ENCODE measurements at regions not wholly inside any gene's neighbourhood (a gene's known extent, or its start where the extent isn't known, plus 50 kb on each side); places are given as distances from the start of the nearest gene placed in this dataset.
"Not testable (repeated sequence)": the region's sequence is repeated elsewhere in the genome, so short reads cannot be mapped to it uniquely, and the experiment has no call there.

- DNase-seq: no peak
- Mint-ChIP-seq H3K4me3 (no peak overlapping the region), H3K27me3 (no peaks in the 10 kb centered on the region), H3K4me1 (ENCODE audit: low read depth in 2 of 2) (no peaks in the 10 kb centered on the region), H3K9me3 (peaks cover 8 to 10% of the 10 kb centered on the region in 2 donors), H3K36me3 (ENCODE audit: insufficient read depth) (no peaks in the 10 kb centered on the region), H3K27ac (no peak overlapping the region)
- no peak for ATAC-seq (replicated peaks)
These were observed 1008.5 kb upstream of the FANCL start for GRCh38 chr2:59249441-59250306.

GRCh38 chr2:59239146-59239545 lies 998.0 kb upstream of the FANCL start:
- Mint-ChIP-seq H3K36me3 (ENCODE audit: insufficient read depth) (no peaks in the 10 kb centered on the region), H3K9me3 (peaks cover 0 to 3% of the 10 kb centered on the region in 2 donors), H3K27me3 (no peaks in the 10 kb centered on the region), H3K4me3 (no peak overlapping the region), H3K4me1 (ENCODE audit: low read depth in 2 of 2) (no peaks in the 10 kb centered on the region), H3K27ac (no peak overlapping the region)
- ATAC-seq (replicated peaks) (no peak), DNase-seq (no peak)

DNA sequence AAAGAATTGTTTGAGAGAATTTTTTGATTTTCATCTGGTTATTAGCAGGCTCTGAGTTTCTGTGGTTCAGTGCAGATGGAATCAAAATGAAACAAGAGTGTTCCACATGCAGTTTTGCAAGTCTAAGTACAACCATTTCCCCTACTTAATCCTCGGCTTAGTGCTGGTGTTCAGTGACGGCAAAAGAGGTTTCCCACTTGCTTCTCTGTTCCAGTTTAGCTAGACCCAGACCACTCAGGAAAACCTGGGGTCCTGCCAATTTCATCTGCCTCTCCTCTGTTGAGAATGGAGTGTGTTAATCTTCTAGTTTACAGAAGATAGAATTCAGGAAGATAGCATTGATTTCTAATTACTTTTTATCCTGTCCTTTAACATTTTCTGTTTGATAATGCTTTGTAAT lies 996.2 kb upstream of the FANCL start:
- DNase-seq (no peak), ATAC-seq (replicated peaks) (no peak)
- H3K36me3 Mint-ChIP-seq (ENCODE audit: insufficient read depth): no peaks in the 10 kb centered on the region
- H3K27ac Mint-ChIP-seq: no peak overlapping the region
- H3K27me3 Mint-ChIP-seq: no peaks in the 10 kb centered on the region
- no peaks in the 10 kb centered on the region for H3K9me3 Mint-ChIP-seq
- no peak overlapping the region for H3K4me3 Mint-ChIP-seq
- no peaks in the 10 kb centered on the region for H3K4me1 Mint-ChIP-seq (ENCODE audit: low read depth in 2 of 2)

GRCh38 chr2:59236723-59237122 lies 995.6 kb upstream of the FANCL start:
- no peak for ATAC-seq (replicated peaks)
- no peak for DNase-seq
- Mint-ChIP-seq H3K27ac (no peak overlapping the region), H3K27me3 (no peaks in the 10 kb centered on the region), H3K36me3 (ENCODE audit: insufficient read depth) (no peaks in the 10 kb centered on the region), H3K4me1 (ENCODE audit: low read depth in 2 of 2) (no peaks in the 10 kb centered on the region), H3K9me3 (no peaks in the 10 kb centered on the region), H3K4me3 (no peak overlapping the region)

GRCh38 chr2:59233920-59234319 lies 992.8 kb upstream of the FANCL start:
- no peak for DNase-seq
- Mint-ChIP-seq H3K27me3 (no peaks in the 10 kb centered on the region), H3K27ac (no peak overlapping the region), H3K36me3 (ENCODE audit: insufficient read depth) (no peaks in the 10 kb centered on the region), H3K9me3 (peaks cover 0 to 5% of the 10 kb centered on the region in 2 donors), H3K4me3 (no peak overlapping the region), H3K4me1 (ENCODE audit: low read depth in 2 of 2) (no peaks in the 10 kb centered on the region)
- no peak for ATAC-seq (replicated peaks)

DNA sequence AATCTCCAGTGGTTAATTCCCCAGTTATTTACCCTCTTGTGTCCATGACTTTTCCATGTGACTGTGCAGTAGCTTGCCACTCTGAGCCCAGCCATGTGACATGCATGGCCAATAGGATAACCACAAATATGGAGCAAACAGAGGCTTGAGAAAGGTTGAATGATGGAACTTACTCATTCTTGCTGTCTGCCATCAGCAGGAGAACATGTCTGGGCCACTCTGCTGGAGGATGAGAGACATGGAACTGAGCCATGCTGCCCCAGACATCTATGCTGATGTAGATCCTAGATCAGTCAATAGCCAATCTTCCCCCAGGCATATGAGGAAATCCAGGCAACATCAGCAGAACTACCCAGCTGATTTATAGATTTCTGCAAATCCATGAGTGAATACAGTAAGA lies 992.3 kb upstream of the FANCL start:
- H3K27ac Mint-ChIP-seq: no peak overlapping the region
- no peaks in the 10 kb centered on the region for H3K4me1 Mint-ChIP-seq (ENCODE audit: low read depth in 2 of 2)
- H3K9me3 Mint-ChIP-seq: peaks cover 0 to 5% of the 10 kb centered on the region in 2 donors
- H3K27me3 Mint-ChIP-seq: no peaks in the 10 kb centered on the region
- no peaks in the 10 kb centered on the region for H3K36me3 Mint-ChIP-seq (ENCODE audit: insufficient read depth)
- H3K4me3 Mint-ChIP-seq: no peak overlapping the region
- no peak for ATAC-seq (replicated peaks)
- no peak for DNase-seq

DNA sequence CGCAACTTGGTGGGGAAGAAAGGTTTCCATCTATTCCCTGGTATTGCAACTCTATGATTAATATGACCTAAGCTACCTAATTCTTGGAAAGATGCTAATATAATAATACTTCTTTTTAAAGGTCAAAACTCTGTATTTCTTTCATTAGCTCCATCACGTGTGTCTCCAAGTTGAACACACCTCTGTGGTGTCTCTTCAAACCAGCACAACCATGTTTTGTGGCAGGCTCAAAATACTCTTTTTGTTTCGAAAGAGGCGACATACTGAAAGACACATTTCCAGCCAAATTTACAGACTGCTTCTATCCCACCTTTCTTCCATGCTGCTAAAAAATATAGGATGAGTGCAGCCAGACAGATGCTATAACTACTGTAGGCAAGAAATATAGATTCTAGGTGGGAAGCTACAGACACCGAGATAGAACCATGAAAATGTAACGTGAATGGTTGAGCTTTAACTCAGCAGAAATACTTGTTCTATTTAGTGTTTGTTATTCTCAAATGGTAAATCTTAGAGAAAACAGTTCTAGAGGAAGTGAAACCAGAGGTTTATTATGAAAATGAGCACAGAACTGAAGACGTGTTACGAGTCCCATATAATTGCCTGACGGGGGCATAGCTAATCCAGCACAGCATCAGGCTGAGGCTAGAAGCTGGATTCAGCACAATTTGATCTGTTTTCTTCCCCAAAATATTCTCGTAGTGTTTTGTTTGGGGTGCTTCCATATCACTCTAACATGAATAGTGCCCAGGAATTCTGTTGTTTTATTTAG lies 991.5 kb upstream of the FANCL start:
- no peak overlapping the region for H3K4me3 Mint-ChIP-seq
- H3K36me3 Mint-ChIP-seq (ENCODE audit: insufficient read depth): no peaks in the 10 kb centered on the region
- DNase-seq (no peak), ATAC-seq (replicated peaks) (no peak)
- peaks cover 0 to 5% of the 10 kb centered on the region in 2 donors for H3K9me3 Mint-ChIP-seq
- no peaks in the 10 kb centered on the region for H3K4me1 Mint-ChIP-seq (ENCODE audit: low read depth in 2 of 2)
- H3K27me3 Mint-ChIP-seq: no peaks in the 10 kb centered on the region
- H3K27ac Mint-ChIP-seq: no peak overlapping the region

DNA sequence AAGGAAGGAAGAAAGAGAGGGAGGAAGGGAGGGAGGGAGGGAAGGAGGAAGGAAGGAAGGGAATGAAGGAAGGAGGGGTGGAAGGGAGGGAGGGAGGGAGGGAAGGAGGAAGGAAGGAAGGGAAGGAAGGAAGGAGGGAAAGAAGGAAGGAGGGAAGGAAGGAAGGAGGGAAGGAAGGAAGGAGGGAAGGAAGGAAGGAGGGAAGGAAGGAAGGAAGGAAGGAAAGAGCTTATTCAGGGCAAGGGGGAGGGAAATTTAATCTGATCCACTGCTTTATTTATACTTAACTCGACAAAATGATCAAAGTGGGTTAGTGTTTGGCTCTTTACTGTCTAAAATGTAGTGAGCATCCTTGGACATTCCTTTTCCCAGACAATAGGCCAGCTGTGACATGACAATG lies 985.2 kb upstream of the FANCL start:
- not testable (repeated sequence) for ATAC-seq (replicated peaks)

GRCh38 chr2:59223742-59224141 lies 982.6 kb upstream of the FANCL start:
- no peaks in the 10 kb centered on the region for H3K4me1 Mint-ChIP-seq (ENCODE audit: low read depth in 2 of 2)
- H3K9me3 Mint-ChIP-seq: peaks cover 0 to 6% of the 10 kb centered on the region in 2 donors
- ATAC-seq (replicated peaks) (no peak), DNase-seq (no peak)
- no peak overlapping the region for H3K27ac Mint-ChIP-seq
- no peaks in the 10 kb centered on the region for H3K36me3 Mint-ChIP-seq (ENCODE audit: insufficient read depth)
- H3K4me3 Mint-ChIP-seq: no peak overlapping the region
- no peaks in the 10 kb centered on the region for H3K27me3 Mint-ChIP-seq

More for the DNA sequence above, 985.2 kb upstream of the FANCL start:
- not testable (repeated sequence) for H3K36me3 Mint-ChIP-seq (ENCODE audit: insufficient read depth); H3K4me1 Mint-ChIP-seq (ENCODE audit: low read depth in 2 of 2); H3K27me3 Mint-ChIP-seq; DNase-seq; H3K9me3 Mint-ChIP-seq; H3K4me3 Mint-ChIP-seq; H3K27ac Mint-ChIP-seq

GRCh38 chr2:59217360-59217759 lies 976.2 kb upstream of the FANCL start:
- Mint-ChIP-seq H3K4me3 (no peak overlapping the region), H3K4me1 (ENCODE audit: low read depth in 2 of 2) (no peaks in the 10 kb centered on the region), H3K27me3 (no peaks in the 10 kb centered on the region), H3K36me3 (ENCODE audit: insufficient read depth) (no peaks in the 10 kb centered on the region), H3K27ac (no peak overlapping the region), H3K9me3 (peaks cover 2 to 6% of the 10 kb centered on the region in 2 donors)
- DNase-seq (no peak), ATAC-seq (replicated peaks) (no peak)

- H3K4me1 Mint-ChIP-seq (ENCODE audit: low read depth in 2 of 2): no peaks in the 10 kb centered on the region
- H3K4me3 Mint-ChIP-seq: no peak overlapping the region
- DNase-seq: no peak
- ATAC-seq (replicated peaks): no peak
- H3K27me3 Mint-ChIP-seq: no peaks in the 10 kb centered on the region
- peaks cover 0 to 6% of the 10 kb centered on the region in 2 donors for H3K9me3 Mint-ChIP-seq
- H3K27ac Mint-ChIP-seq: no peak overlapping the region
- H3K36me3 Mint-ChIP-seq (ENCODE audit: insufficient read depth): no peaks in the 10 kb centered on the region
These were observed 965.2 kb upstream of the FANCL start for GRCh38 chr2:59206361-59206760.

GRCh38 chr2:59204040-59204439 lies 962.9 kb upstream of the FANCL start:
- no peaks in the 10 kb centered on the region for H3K36me3 Mint-ChIP-seq (ENCODE audit: insufficient read depth)
- ATAC-seq (replicated peaks): no peak
- no peaks in the 10 kb centered on the region for H3K4me1 Mint-ChIP-seq (ENCODE audit: low read depth in 2 of 2)
- H3K4me3 Mint-ChIP-seq: no peak overlapping the region
- no peak for DNase-seq
- H3K9me3 Mint-ChIP-seq: peaks cover 0 to 6% of the 10 kb centered on the region in 2 donors
- no peak overlapping the region for H3K27ac Mint-ChIP-seq
- H3K27me3 Mint-ChIP-seq: no peaks in the 10 kb centered on the region

DNA sequence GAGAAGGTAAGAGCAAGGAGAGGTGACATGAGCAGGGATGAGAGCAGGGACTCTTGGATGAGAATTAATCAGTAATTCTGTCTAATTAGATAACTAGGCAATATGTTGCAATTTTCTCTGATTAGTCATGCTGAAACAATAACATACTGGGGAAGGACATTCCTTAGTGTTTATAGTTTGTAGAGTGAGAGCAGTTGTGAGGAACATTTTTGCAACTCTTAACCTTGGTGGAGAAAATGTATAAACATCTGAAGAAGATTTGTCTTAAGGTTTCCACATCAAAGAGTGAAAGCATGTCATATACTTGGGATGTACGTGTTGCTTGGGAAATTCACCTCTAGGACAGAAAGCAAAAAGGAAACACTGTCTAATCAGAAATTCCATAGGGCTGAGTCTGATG lies 955.4 kb upstream of the FANCL start:
- ATAC-seq (replicated peaks) (no peak), DNase-seq (no peak)
- H3K4me3 Mint-ChIP-seq: no peak overlapping the region
- no peaks in the 10 kb centered on the region for H3K4me1 Mint-ChIP-seq (ENCODE audit: low read depth in 2 of 2)
- no peak overlapping the region for H3K27ac Mint-ChIP-seq
- H3K9me3 Mint-ChIP-seq: peaks cover 3 to 7% of the 10 kb centered on the region in 2 donors
- H3K36me3 Mint-ChIP-seq (ENCODE audit: insufficient read depth): no peaks in the 10 kb centered on the region
- no peaks in the 10 kb centered on the region for H3K27me3 Mint-ChIP-seq

DNA sequence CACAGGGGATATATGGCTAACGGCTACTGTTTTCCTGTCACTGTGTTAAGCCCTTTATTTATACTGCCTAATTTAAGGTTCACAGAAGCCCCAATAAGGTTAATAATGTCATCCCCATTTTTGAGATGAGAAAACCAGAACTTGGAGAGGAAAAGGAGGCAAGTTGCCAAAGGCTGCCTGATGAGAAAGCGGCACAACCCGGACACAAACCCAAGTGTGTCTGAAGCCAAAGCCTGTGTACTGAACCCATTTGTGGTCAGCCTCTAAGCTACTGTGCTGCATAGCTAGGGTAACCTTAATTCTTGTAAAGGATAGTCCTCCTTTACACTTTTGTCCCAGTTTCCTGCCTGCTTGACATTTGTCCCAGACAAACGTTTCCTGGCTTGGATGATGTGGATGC lies 954.7 kb upstream of the FANCL start:
- no peaks in the 10 kb centered on the region for H3K4me1 Mint-ChIP-seq (ENCODE audit: low read depth in 2 of 2)
- no peak for ATAC-seq (replicated peaks)
- no peak for DNase-seq
- H3K4me3 Mint-ChIP-seq: no peak overlapping the region
- no peaks in the 10 kb centered on the region for H3K27me3 Mint-ChIP-seq
- H3K36me3 Mint-ChIP-seq (ENCODE audit: insufficient read depth): no peaks in the 10 kb centered on the region
- peaks cover 4 to 7% of the 10 kb centered on the region in 2 donors for H3K9me3 Mint-ChIP-seq
- H3K27ac Mint-ChIP-seq: no peak overlapping the region
